ENCODE measurements at regions not wholly inside any gene's neighbourhood (a gene's known extent, or its start where the extent isn't known, plus 50 kb on each side); places are given as distances from the start of the nearest gene placed in this dataset.

DNA sequence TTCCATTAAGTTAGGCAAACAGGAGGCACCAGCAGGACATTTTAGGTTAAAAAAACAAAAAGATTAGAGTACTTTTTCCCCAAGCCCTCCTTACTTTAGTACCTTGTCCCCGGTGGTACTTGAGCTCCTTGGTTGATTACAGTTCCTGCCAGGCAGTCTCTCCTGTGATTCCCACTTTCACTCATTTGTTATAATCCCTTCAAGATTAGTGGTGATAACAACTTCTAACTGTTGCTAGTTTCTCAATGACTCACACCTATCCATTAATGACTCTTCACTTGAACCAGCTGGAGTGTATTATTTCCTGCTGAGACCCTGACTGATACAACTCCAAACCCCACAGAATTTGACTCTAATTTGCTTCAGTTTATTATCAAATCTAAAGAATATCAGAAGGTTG is 765.0 kb upstream of the DIAPH2 start:
- no peak overlapping the region for H3K4me2 ChIP-seq (ENCODE audit: insufficient read depth in 1 of 2, low read depth in 2 of 2, low read length in 2 of 2)
- WGBS, 2 experiments (ENCODE audit: extremely low coverage in 1 of 2, insufficient coverage in 1 of 2, insufficient read length in 1 of 2, insufficient replicate concordance in 2 of 2, low coverage in 1 of 2, low lambda C conversion rate in 2 of 2, missing lambda C conversion rate in 1 of 2), result 100% methylated on average over 1 of the region's 1 CpG; no CpG with 5 or more reads in 1 of the 2 experiments
- H3K4me1 ChIP-seq (replicated peaks in 1 of 4; ENCODE audit: control insufficient read depth in 3 of 4, insufficient read depth in 4 of 4, low read length in 3 of 4), result no peaks in the 10 kb centered on the region
- no peaks in the 10 kb centered on the region for H3K79me1 ChIP-seq (ENCODE audit: low read depth, low read length)
- no peak overlapping the region for H3K4me3 ChIP-seq (ENCODE audit: extremely low read depth in 1 of 4, insufficient read depth in 2 of 4, low read depth in 3 of 4, low read length in 4 of 4)
- H4K8ac ChIP-seq (ENCODE audit: extremely low read depth, insufficient read depth, low read length), result no peak overlapping the region
- FAIRE-seq (no peak), DNase-seq (ENCODE audit: low read depth in 1 of 2, low spot score in 2 of 2) (no peak)
- H3K56ac ChIP-seq (replicated peaks; ENCODE audit: insufficient read length, low read depth, low read length), result no peak overlapping the region
- TF ChIP-seq MAFK (IDR thresholded peaks at IDR 0.05; ENCODE audit: low read depth, low read length), result no peak
- no peak for TF ChIP-seq BCL11A (IDR thresholded peaks at IDR 0.05; ENCODE audit: low read depth in 2 of 2, low read length in 2 of 2)
- no peak overlapping the region for H2BK12ac ChIP-seq (ENCODE audit: low read depth, low read length)
- H2AK5ac ChIP-seq (ENCODE audit: low read depth, low read length), result no peak overlapping the region
- H2BK20ac ChIP-seq (ENCODE audit: low read length), result no peak overlapping the region
- H3K36me3 ChIP-seq (ENCODE audit: control insufficient read depth in 2 of 4, insufficient read depth in 4 of 4, low read length in 3 of 4), result no peaks in the 10 kb centered on the region
- H2BK120ac ChIP-seq (replicated peaks; ENCODE audit: low read depth, low read length), result no peak overlapping the region
- no peak overlapping the region for H2BK15ac ChIP-seq (ENCODE audit: low read length)
- H4K20me1 ChIP-seq (replicated peaks in 1 of 2; ENCODE audit: control insufficient read depth in 1 of 2, insufficient read depth in 2 of 2, low read length in 2 of 2), result no peaks in the 10 kb centered on the region
- H3K23me2 ChIP-seq (ENCODE audit: low read depth, low read length), result no peaks in the 10 kb centered on the region; the same call in 1 of the 2 replicates
- CTCF ChIA-PET (ENCODE audit: partially characterized antibody), result no interaction called here
- no peak overlapping the region for H3K18ac ChIP-seq (ENCODE audit: extremely low read depth, low read length)
- H3K14ac ChIP-seq (ENCODE audit: insufficient read length), result no peak overlapping the region
- no peak overlapping the region for H4K5ac ChIP-seq (ENCODE audit: insufficient read length, low read depth, low read length)
- H3K4ac ChIP-seq (replicated peaks; ENCODE audit: insufficient read length, low read depth, low read length), result no peak overlapping the region
- H2AFZ ChIP-seq (ENCODE audit: low read length), result no peak overlapping the region
- no peak overlapping the region for H3K9ac ChIP-seq (replicated peaks in 1 of 4; ENCODE audit: extremely low read depth in 1 of 4, low read depth in 3 of 4, low read length in 3 of 4)
- no peak overlapping the region for H3K23ac ChIP-seq (ENCODE audit: insufficient read length)
- H3K27me3 ChIP-seq (replicated peaks in 1 of 4; ENCODE audit: control insufficient read depth in 3 of 4, extremely low read depth in 1 of 4, insufficient read depth in 3 of 4, low read length in 3 of 4), result no peaks in the 10 kb centered on the region
- H2BK5ac ChIP-seq (ENCODE audit: low read depth, low read length), result no peak overlapping the region
- no peaks in the 10 kb centered on the region for H3K79me2 ChIP-seq (ENCODE audit: control insufficient read depth in 1 of 2, insufficient read depth in 2 of 2, low read length in 2 of 2)
- H3K9me3 ChIP-seq (ENCODE audit: insufficient read depth in 2 of 2, low read depth in 1 of 2, low read length in 1 of 2), result no peaks in the 10 kb centered on the region
- no peak overlapping the region for H3K27ac ChIP-seq (ENCODE audit: low read depth, low read length)
- no peak overlapping the region for H4K91ac ChIP-seq (replicated peaks; ENCODE audit: insufficient read length, low read length)
- POLR2A ChIA-PET (ENCODE audit: partially characterized antibody), result no interaction called here

Measured in H1 (cell line).